ENCODE measurements at regions not wholly inside any gene's neighbourhood (a gene's known extent, or its start where the extent isn't known, plus 50 kb on each side); places are given as distances from the start of the nearest gene placed in this dataset.
A peak's percentile ranks its signal among the peaks of the same experiment; 100 is the strongest.

- no peak for TF ChIP-seq POLR2A (IDR thresholded peaks at IDR 0.05)
- no peak for TF ChIP-seq CTCF (IDR thresholded peaks at IDR 0.05)
- no peak for TF ChIP-seq EP300 (IDR thresholded peaks at IDR 0.05)
- H3K27ac ChIP-seq, result no peak overlapping the region
- intact Hi-C loops (cut with DNase I; ENCODE audit: low total_unique reads), result no loop called here
- H3K36me3 ChIP-seq, result no peaks in the 10 kb centered on the region
- H3K4me1 ChIP-seq, result no peaks in the 10 kb centered on the region
- no peaks in the 10 kb centered on the region for H3K27me3 ChIP-seq
- H3K9me3 ChIP-seq, result peaks cover 0 to 6% (median 2%) of the 10 kb centered on the region in 4 donors
- WGBS, 5 donors, result 79 to 83% (median 82%) methylated on average over 8 of the region's 8 CpGs
- no peak overlapping the region for H3K4me3 ChIP-seq
- no peak for DNase-seq
These were observed 607.2 kb upstream of the EPHA7 start for GRCh38 chr6:94026575-94026974.

GRCh38 chr6:94005835-94006234 lies 586.5 kb upstream of the EPHA7 start:
- TF ChIP-seq POLR2A (IDR thresholded peaks at IDR 0.05) (no peak), CTCF (IDR thresholded peaks at IDR 0.05) (no peak), EP300 (IDR thresholded peaks at IDR 0.05) (no peak), POLR2AphosphoS5 (IDR thresholded peaks at IDR 0.05) (no peak)
- intact Hi-C loops (cut with DNase I; ENCODE audit: low total_unique reads), result no loop called here
- H3K27me3 ChIP-seq, result no peaks in the 10 kb centered on the region
- H3K4me1 ChIP-seq, result no peaks in the 10 kb centered on the region
- no peak overlapping the region for H3K4me3 ChIP-seq
- no peaks in the 10 kb centered on the region for H3K9me3 ChIP-seq
- no peak overlapping the region for H3K27ac ChIP-seq
- no peak for DNase-seq
- H3K36me3 ChIP-seq, result no peaks in the 10 kb centered on the region
- WGBS, 5 donors, result 25 to 50% (median 31%) methylated on average over 1 of the region's 1 CpG

DNA sequence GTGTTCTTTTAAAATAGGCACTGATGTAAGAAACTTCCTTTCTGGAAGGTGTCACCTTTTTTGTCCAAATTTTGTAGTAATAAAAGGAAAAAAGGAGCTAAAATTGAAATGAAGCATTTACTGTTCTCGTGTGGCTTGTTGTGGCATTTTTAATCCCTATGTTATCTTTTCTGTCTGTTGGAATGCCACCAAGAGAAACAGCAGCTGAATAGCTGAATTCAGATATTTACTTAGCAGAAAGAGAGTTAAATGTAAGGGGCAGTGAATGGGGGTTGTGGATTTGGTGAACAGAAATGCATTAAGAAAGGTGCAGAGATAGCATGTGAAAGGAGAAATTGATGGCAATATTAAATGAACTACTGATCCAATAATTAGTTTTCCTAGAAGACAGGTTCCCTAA lies 573.6 kb upstream of the EPHA7 start:
- H3K9me3 ChIP-seq, result no peaks in the 10 kb centered on the region
- no peak overlapping the region for H3K4me3 ChIP-seq
- no peaks in the 10 kb centered on the region for H3K27me3 ChIP-seq
- no peaks in the 10 kb centered on the region for H3K36me3 ChIP-seq
- WGBS, 5 donors, result 6 to 15% (median 12%) methylated on average over 1 of the region's 1 CpG
- H3K27ac ChIP-seq, result no peak overlapping the region
- TF ChIP-seq POLR2AphosphoS5 (IDR thresholded peaks at IDR 0.05) (no peak), EP300 (IDR thresholded peaks at IDR 0.05) (no peak), CTCF (IDR thresholded peaks at IDR 0.05) (no peak), POLR2A (IDR thresholded peaks at IDR 0.05) (no peak)
- peak in 1 of 2 donors; percentile 6 for DNase-seq
- intact Hi-C loops (cut with DNase I; ENCODE audit: low total_unique reads), result no loop called here
- H3K4me1 ChIP-seq, result no peaks in the 10 kb centered on the region

DNA sequence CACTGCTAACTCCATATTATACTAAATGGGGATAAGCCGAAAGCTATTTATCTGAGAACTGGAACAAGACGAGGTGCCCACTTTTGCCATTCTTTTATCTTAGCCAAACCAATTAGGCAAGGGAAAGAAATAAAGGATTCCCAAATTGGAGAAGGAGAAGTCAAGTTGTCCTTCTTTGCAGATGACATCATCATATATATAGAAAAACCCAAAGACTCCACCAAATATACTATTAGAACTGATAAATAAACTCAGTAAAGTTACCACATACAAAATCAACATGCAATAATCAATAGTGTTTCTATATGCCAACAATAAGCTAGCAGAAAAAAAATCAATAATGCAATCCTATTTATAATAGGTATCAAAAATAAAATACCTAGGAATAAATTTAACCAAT lies 570.3 kb upstream of the EPHA7 start:
- 90 to 98% (median 94%) methylated on average over 2 of the region's 2 CpGs for WGBS, 5 donors
- H3K9me3 ChIP-seq, result peaks cover 0 to 6% (median 2%) of the 10 kb centered on the region in 4 donors
- intact Hi-C loops (cut with DNase I; ENCODE audit: low total_unique reads), result no loop called here

More for the DNA sequence above, 570.3 kb upstream of the EPHA7 start:
- Histone ChIP-seq H3K36me3 (no peaks in the 10 kb centered on the region), H3K4me1 (no peaks in the 10 kb centered on the region), H3K27me3 (no peaks in the 10 kb centered on the region), H3K4me3 (no peak overlapping the region), H3K27ac (no peak overlapping the region)
- TF ChIP-seq POLR2A (IDR thresholded peaks at IDR 0.05), result no peak
- no peak for TF ChIP-seq POLR2AphosphoS5 (IDR thresholded peaks at IDR 0.05)
- TF ChIP-seq CTCF (IDR thresholded peaks at IDR 0.05), result no peak
- TF ChIP-seq EP300 (IDR thresholded peaks at IDR 0.05), result no peak
- no peak for DNase-seq
